ENCODE measurements at regions not wholly inside any gene's neighbourhood (a gene's known extent, or its start where the extent isn't known, plus 50 kb on each side); places are given as distances from the start of the nearest gene placed in this dataset.

- TF ChIP-seq CTCF (IDR thresholded peaks at IDR 0.05; ENCODE audit: low read length) (no peak), EZH2phosphoT487 (IDR thresholded peaks at IDR 0.05; ENCODE audit: low read length) (no peak)
Measured at GRCh38 chr9:121560921-121561320, 61.3 kb upstream of the GGTA1 start.
